HUES6 (cell line): ENCODE measurements at regions not wholly inside any gene's neighbourhood (a gene's known extent, or its start where the extent isn't known, plus 50 kb on each side); places are given as distances from the start of the nearest gene placed in this dataset.
"Not testable (repeated sequence)": the region's sequence is repeated elsewhere in the genome, so short reads cannot be mapped to it uniquely, and the experiment has no call there.

Experiments used
- H3K27ac ChIP-seq: 2 replicates; pipeline ENCODE4 v1.7.0; 2013; ENCODE audit warnings: low read depth, mild to moderate bottlenecking, low read length, inconsistent platforms
- H3K27me3 ChIP-seq: 2 replicates; pipeline ENCODE4 v1.6.1; 2013; ENCODE audit warnings: low read length; ENCODE audit not compliant: control insufficient read depth, insufficient read depth
- H3K36me3 ChIP-seq: 2 replicates; pipeline ENCODE4 v1.6.1; 2013; ENCODE audit warnings: low read length; ENCODE audit not compliant: control insufficient read depth, insufficient read depth
- H3K4me1 ChIP-seq: 2 replicates; pipeline ENCODE4 v1.6.1; 2013; ENCODE audit warnings: low read length; ENCODE audit not compliant: control insufficient read depth, insufficient read depth
- H3K4me3 ChIP-seq: 2 replicates; pipeline ENCODE4 v1.5.1; 2013; ENCODE audit warnings: low read depth, low read length
- H3K9ac ChIP-seq: one replicate; pipeline ENCODE4 v1.6.1; 2013; ENCODE audit warnings: mild to moderate bottlenecking, low read length
- H3K9me3 ChIP-seq: 2 replicates; pipeline ENCODE4 v1.6.1; 2013; ENCODE audit warnings: low read depth, low read length; ENCODE audit not compliant: control insufficient read depth, insufficient read depth

DNA sequence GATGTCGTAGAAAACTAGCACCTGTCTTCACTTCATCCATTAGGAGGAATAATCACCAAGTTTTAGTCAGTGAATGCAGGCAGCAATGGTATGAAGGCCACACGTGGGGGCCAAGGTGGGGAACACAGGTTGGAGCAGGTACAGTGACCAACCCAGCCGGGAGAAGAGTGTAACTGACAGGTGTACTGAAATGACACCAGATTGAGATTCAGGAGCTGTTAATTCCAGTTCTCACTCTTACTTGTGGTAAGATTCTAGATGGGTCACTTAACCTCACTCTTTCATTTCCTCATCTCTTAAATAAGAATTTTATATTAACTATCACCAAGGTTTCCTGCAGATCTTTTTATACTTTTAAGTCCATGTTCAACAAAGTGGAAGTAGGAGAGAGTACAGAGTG lies 206.2 kb upstream of the PTBP2 start:
- H3K36me3 ChIP-seq: no peaks in the 10 kb centered on the region
- H3K9me3 ChIP-seq: no peaks in the 10 kb centered on the region
- no peak overlapping the region for H3K9ac ChIP-seq
- peaks cover 15% of the 10 kb centered on the region for H3K4me1 ChIP-seq
- H3K27me3 ChIP-seq: no peaks in the 10 kb centered on the region
- no peak overlapping the region for H3K4me3 ChIP-seq
- H3K27ac ChIP-seq: no peak overlapping the region

DNA sequence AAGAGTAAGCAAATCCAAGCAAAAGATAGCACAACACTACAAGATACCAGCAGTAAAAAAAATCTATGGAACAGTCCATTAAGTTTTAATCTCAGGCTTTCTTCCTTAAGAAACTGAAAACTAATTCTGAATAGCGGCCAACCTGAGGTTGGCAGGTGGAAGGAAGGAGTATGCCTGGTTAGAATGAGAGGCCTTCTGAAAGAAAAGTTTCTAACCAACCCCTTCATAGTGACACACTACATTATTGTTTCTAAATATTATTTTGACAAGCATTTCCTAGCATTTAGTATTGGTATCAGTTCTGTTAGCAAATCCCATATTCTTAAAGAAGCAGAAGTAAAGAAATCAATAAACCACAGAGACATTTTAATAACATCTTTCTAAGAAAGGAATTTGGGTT lies 205.7 kb upstream of the PTBP2 start:
- Histone ChIP-seq H3K4me1 (peaks cover 16% of the 10 kb centered on the region), H3K9ac (no peak overlapping the region), H3K27ac (no peak overlapping the region), H3K27me3 (no peaks in the 10 kb centered on the region), H3K9me3 (no peaks in the 10 kb centered on the region), H3K36me3 (no peaks in the 10 kb centered on the region), H3K4me3 (no peak overlapping the region)

DNA sequence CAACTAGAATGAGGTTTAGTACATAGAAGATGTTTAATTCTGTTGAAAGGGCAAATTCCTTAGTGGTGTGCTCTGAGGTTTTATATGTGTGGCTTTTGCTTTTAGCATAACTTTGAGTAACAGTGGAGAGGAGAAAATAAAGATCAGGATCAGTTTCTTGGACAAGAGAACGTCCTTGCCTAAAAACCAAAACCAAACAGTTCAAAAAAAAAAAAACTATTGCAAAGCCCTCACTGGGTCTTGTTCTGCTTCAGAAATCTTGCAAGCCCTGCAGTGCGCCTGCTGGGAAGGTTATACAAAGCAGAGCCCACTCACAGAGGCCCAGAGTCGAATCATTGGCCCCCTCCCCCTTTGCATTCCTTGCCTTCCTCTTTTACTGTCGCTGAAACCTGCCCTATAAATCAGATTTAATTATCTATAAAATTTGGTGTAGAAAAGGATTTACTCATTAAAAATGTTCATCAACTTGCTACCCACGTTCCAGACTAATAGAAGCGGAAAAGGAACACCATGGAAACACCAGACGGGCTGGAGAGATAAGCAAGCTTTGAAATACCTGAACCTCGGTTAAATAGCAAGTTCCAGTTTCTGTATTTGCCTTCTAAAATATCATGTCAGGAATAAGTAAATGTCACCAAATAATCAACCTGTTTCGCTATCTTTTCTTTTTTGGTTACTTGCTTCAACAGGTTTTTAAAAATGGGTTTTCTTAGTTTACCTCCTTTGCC lies 201.6 kb upstream of the PTBP2 start:
- H3K27ac ChIP-seq: no peak overlapping the region
- no peak overlapping the region for H3K9ac ChIP-seq
- H3K27me3 ChIP-seq: no peaks in the 10 kb centered on the region
- H3K4me3 ChIP-seq: no peak overlapping the region
- no peaks in the 10 kb centered on the region for H3K36me3 ChIP-seq
- H3K4me1 ChIP-seq: peaks cover 45% of the 10 kb centered on the region
- H3K9me3 ChIP-seq: no peaks in the 10 kb centered on the region

DNA sequence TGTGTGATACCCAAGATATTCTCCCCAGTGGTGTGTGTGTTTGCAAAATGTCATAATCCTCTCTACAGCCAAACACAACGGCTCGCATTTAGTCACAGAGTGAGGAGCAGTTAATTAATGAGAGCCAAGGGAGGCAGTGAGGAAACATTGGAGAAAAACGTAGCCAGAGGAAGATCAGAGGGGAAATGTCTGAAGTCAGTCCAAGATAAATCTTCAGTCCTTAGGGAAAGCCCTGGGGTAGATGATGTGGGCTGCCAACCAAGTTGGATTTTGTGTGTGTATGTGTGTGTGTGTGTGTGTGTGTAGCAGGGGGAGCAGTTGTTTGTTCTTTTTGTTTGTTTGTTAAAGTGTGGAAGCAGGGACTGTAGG lies 201.0 kb upstream of the PTBP2 start:
- Histone ChIP-seq H3K9ac (no peak overlapping the region), H3K4me1 (peaks cover 45% of the 10 kb centered on the region), H3K4me3 (no peak overlapping the region), H3K27ac (no peak overlapping the region), H3K9me3 (no peaks in the 10 kb centered on the region), H3K36me3 (no peaks in the 10 kb centered on the region), H3K27me3 (no peaks in the 10 kb centered on the region)

DNA sequence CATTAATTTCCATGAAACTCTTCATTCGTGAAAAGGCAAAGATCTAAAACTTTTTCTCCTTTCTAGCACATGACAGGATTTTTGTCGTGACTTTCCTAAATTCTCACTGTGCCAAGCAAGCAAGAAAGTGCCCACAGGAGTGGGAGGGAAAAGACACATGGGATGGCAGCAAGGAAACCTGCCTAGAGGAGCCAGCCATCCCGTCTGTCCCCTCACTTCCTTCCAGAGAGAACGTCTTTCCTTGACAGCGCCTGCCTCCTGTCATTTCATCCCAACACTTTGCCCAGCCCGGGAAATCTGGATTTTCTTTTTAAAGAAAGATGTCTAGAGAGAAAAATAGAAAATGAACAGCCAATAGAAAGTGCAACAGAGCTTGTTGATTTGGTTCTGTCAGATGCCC lies 200.6 kb upstream of the PTBP2 start:
- Histone ChIP-seq H3K4me1 (peaks cover 45% of the 10 kb centered on the region), H3K27me3 (no peaks in the 10 kb centered on the region), H3K9ac (no peak overlapping the region), H3K4me3 (no peak overlapping the region), H3K36me3 (no peaks in the 10 kb centered on the region), H3K27ac (no peak overlapping the region), H3K9me3 (no peaks in the 10 kb centered on the region)

DNA sequence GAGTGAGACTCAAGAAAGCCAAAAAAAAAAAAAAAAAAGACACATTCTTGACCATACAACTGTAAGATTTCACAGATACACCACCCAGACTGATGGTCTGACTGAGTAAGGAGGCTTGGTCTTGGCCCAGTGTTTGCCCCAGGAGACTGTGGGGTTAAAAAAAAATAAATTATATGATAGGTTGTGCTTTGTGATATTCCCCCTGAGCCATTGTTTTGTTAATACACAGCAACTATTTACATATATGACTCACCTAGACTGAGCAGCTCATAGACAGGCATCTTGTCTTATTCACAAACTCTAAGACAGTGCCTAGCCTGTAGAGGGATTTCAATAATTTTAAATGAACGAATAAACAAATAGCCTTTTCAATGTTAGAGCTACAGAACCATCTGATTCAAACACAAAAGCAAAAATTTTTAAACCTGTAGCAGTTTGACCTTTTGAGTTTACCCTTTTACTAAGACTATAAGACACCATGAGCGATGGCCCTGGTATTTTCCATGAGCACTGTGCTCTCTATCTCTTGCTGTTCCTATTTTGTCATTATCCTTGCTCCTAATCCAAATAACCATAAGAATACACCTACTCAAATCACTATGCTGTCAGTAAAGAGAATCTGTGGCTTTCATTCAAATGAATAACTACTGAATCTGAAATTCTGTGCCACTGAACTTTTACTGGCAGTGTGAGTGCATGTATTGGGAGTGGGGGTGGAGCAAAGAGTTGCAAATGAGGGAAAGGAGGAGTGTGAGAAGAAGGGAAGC lies 199.4 kb upstream of the PTBP2 start:
- no peak overlapping the region for H3K9ac ChIP-seq

DNA sequence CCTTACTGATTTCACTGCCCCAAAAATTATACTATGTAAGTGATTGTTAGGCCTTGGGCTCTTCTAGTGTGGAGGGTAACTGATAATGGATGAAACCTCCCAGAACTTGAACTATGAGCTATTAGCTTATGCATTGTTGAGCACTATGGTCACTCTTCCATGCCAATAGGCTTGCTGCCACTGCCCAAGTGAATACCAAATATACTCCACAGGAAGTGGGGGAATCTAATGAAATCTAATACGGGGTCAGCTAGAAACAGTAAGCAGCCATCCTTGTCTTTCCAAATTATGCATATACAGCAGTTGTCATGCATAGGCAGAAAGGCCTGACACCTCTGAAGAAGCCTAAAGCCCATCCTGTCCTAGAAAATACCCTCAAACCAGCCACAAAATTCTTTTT lies 198.7 kb upstream of the PTBP2 start:
- H3K4me3 ChIP-seq: peak overlapping the region; percentile 2; the same call in 1 of the 2 replicates
- H3K9me3 ChIP-seq: peaks cover 8% of the 10 kb centered on the region
- H3K4me1 ChIP-seq: peaks cover 45% of the 10 kb centered on the region
- no peaks in the 10 kb centered on the region for H3K27me3 ChIP-seq
- peak overlapping the region; percentile 48; the same call in 1 of the 2 replicates for H3K27ac ChIP-seq
- no peak overlapping the region for H3K9ac ChIP-seq
- H3K36me3 ChIP-seq: no peaks in the 10 kb centered on the region

More for the DNA sequence above, 199.4 kb upstream of the PTBP2 start:
- peaks cover 2% of the 10 kb centered on the region; the same call in 1 of the 2 replicates for H3K9me3 ChIP-seq
- H3K27me3 ChIP-seq: no peaks in the 10 kb centered on the region
- H3K36me3 ChIP-seq: no peaks in the 10 kb centered on the region
- peak overlapping the region; percentile 48; the same call in 1 of the 2 replicates for H3K27ac ChIP-seq
- H3K4me1 ChIP-seq: peaks cover 45% of the 10 kb centered on the region
- peak overlapping the region; percentile 2; the same call in 1 of the 2 replicates for H3K4me3 ChIP-seq

DNA sequence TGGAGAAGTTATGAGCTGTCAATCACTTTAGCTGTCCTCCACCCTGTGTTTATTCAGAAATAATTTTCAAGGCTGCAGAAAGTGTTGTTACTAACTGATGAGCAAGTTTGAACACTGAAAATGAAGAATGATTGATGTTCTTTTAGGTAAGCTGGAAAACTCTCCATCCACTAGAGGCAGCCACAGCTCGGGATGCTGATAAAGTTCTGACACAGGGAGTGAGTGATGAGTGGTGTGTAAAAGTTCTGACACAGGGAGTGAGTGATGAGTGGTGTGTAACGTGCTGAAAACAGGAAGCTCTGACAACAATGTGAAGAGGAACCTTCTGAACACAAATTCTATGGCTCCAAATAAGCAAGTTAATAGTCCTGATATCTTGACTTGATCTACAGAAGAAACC lies 197.5 kb upstream of the PTBP2 start:
- Histone ChIP-seq H3K27ac (no peak overlapping the region), H3K27me3 (no peaks in the 10 kb centered on the region)

DNA sequence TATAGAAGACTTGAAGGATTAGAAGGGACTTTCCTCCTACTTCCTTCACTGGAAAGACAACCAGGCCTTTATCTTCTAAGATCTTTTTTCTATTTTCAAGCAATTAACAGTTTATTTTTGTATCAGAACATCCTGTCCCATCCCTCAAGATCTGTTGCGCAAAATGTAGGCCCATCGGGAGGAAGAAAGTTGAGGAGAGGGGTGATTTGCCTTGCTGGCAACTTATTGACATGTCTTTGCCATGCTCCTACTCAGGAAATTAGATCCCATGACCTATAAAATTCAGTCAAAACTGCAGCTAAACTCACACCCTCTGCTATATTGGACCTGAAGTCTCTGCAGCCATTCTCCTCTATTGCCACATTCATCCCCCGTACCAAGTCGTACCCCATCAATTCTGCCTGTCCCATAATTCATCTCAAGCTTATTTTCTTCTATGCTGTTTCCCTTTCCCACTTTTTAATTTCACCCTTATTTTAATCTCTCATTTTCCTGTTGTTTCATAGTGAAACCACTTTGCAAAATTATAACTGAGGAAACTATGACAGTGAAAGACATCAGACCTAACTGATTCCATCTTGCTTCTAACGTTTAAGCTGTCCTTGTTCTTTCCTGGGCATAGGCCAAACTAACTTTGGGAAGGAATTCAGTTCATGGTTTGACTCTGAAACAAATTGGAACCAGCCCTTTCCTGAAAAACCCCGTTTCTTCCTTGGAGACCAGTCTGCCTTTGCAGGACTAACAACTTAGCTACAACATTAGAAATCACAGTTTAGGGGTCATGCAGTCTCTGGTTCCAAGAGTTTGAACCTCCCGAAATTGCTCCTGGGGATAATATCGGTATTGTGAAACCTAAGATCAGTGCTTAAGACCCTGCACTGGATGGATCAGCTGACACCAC lies 195.7 kb upstream of the PTBP2 start:
- Histone ChIP-seq H3K4me1 (peaks cover 31% of the 10 kb centered on the region), H3K27ac (no peak overlapping the region), H3K9me3 (peaks cover 28% of the 10 kb centered on the region), H3K27me3 (no peaks in the 10 kb centered on the region), H3K36me3 (no peaks in the 10 kb centered on the region), H3K9ac (no peak overlapping the region), H3K4me3 (no peak overlapping the region)

More for the DNA sequence above, 197.5 kb upstream of the PTBP2 start:
- peaks cover 20% of the 10 kb centered on the region for H3K9me3 ChIP-seq
- peaks cover 45% of the 10 kb centered on the region for H3K4me1 ChIP-seq
- no peak overlapping the region for H3K9ac ChIP-seq
- H3K36me3 ChIP-seq: no peaks in the 10 kb centered on the region
- no peak overlapping the region for H3K4me3 ChIP-seq

DNA sequence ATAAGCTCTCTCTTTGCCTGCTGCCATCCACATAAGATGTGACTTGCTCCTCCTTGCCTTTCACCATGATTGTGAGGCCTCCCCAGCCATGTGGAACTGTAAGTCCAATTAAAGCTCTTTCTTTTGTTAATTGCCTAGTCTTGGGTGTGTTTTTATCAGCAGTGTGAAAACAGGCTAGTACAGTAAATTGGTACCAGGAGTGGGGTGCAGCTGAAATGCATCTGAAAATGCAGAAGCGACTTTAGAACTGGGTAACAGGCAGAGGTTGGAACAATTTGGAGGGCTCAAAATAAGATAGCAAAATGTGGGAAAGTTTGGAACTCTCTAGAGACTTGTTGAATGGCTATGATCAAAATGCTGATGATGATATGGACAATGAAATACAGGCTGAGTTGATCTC lies 192.9 kb upstream of the PTBP2 start:
- H3K36me3 ChIP-seq, H3K4me3 ChIP-seq, H3K4me1 ChIP-seq, H3K9ac ChIP-seq, H3K27me3 ChIP-seq, H3K27ac ChIP-seq: not testable (repeated sequence)
- peaks cover 29% of the 10 kb centered on the region for H3K9me3 ChIP-seq
